Activated T-helper 1 cell treated with anti-CD3 and anti-CD28 coated beads, Interleukin-12 subunit alpha, Interleukin-12 subunit beta, Interleukin-2, Interleukin-4 antibody, amounts not matched to agents 30 ng/mL and 10 ng/mL and 1 ng/mL, durations not matched to agents 14 hours and 24 hours and 36 hours (primary cell): ENCODE measurements at regions not wholly inside any gene's neighbourhood (a gene's known extent, or its start where the extent isn't known, plus 50 kb on each side); places are given as distances from the start of the nearest gene placed in this dataset.

Experiments used
- DNase-seq: peaks from one replicate; pipeline ENCODE4 v3.0.0; 2021; ENCODE audit warnings: low spot score
- H3K27ac Mint-ChIP-seq: one replicate; pipeline ENCODE4 v1.8.0; 2021; ENCODE audit warnings: mild to moderate bottlenecking, mixed read lengths
- H3K27me3 Mint-ChIP-seq: one replicate; pipeline ENCODE4 v1.8.0; 2022; ENCODE audit warnings: mild to moderate bottlenecking, moderate library complexity, mixed read lengths; ENCODE audit not compliant: insufficient read depth
- H3K36me3 Mint-ChIP-seq: one replicate; pipeline ENCODE4 v1.8.0; 2021; ENCODE audit warnings: low read depth, mixed read lengths
- H3K4me1 Mint-ChIP-seq: one replicate; pipeline ENCODE4 v1.8.0; 2021; ENCODE audit warnings: low read depth, mixed read lengths
- H3K4me3 Mint-ChIP-seq: one replicate; pipeline ENCODE4 v1.8.0; 2021; ENCODE audit warnings: mild to moderate bottlenecking, moderate library complexity, mixed read lengths
- H3K9me3 Mint-ChIP-seq: one replicate; pipeline ENCODE4 v1.8.0; 2021; ENCODE audit warnings: mixed read lengths
- intact Hi-C: fragments of 100-400 bp; cut with micrococcal nuclease; formaldehyde crosslinking; loops from one replicate; pipeline ENCODE4 v1.15.1; 2024

GRCh38 chr11:29320196-29320595, 696.6 kb downstream of the KCNA4 start:
- Mint-ChIP-seq H3K36me3 (no peaks in the 10 kb centered on the region), H3K27ac (no peak overlapping the region), H3K9me3 (no peaks in the 10 kb centered on the region), H3K4me1 (no peaks in the 10 kb centered on the region), H3K27me3 (no peaks in the 10 kb centered on the region), H3K4me3 (no peak overlapping the region)
- intact Hi-C loops = no loop called here
- no peak for DNase-seq

- intact Hi-C loops = no loop called here
- Mint-ChIP-seq H3K36me3 (no peaks in the 10 kb centered on the region), H3K27ac (no peak overlapping the region), H3K27me3 (no peaks in the 10 kb centered on the region), H3K9me3 (no peaks in the 10 kb centered on the region), H3K4me1 (no peaks in the 10 kb centered on the region), H3K4me3 (no peak overlapping the region)
- no peak for DNase-seq
These were observed 697.6 kb downstream of the KCNA4 start for GRCh38 chr11:29319210-29319609.

- Mint-ChIP-seq H3K4me1 (no peaks in the 10 kb centered on the region), H3K36me3 (no peaks in the 10 kb centered on the region), H3K27ac (no peak overlapping the region), H3K27me3 (no peaks in the 10 kb centered on the region), H3K4me3 (no peak overlapping the region), H3K9me3 (no peaks in the 10 kb centered on the region)
- DNase-seq = no peak
- intact Hi-C loops = no loop called here
These were observed 698.5 kb downstream of the KCNA4 start for GRCh38 chr11:29318134-29318845.

- H3K4me3 Mint-ChIP-seq = no peak overlapping the region
- no peak for DNase-seq
- no peaks in the 10 kb centered on the region for H3K27me3 Mint-ChIP-seq
- H3K4me1 Mint-ChIP-seq = no peaks in the 10 kb centered on the region
- H3K27ac Mint-ChIP-seq = no peak overlapping the region
- intact Hi-C loops = no loop called here
- H3K9me3 Mint-ChIP-seq = no peaks in the 10 kb centered on the region
- no peaks in the 10 kb centered on the region for H3K36me3 Mint-ChIP-seq
These were observed 699.1 kb downstream of the KCNA4 start for GRCh38 chr11:29317694-29318093.

GRCh38 chr11:29315275-29315674, 701.6 kb downstream of the KCNA4 start:
- Mint-ChIP-seq H3K27ac (no peak overlapping the region), H3K4me1 (no peaks in the 10 kb centered on the region), H3K4me3 (no peak overlapping the region), H3K36me3 (no peaks in the 10 kb centered on the region), H3K9me3 (no peaks in the 10 kb centered on the region), H3K27me3 (no peaks in the 10 kb centered on the region)
- no peak for DNase-seq
- intact Hi-C loops = no loop called here

- Mint-ChIP-seq H3K27me3 (no peaks in the 10 kb centered on the region), H3K27ac (no peak overlapping the region), H3K4me3 (no peak overlapping the region), H3K4me1 (no peaks in the 10 kb centered on the region), H3K36me3 (no peaks in the 10 kb centered on the region), H3K9me3 (no peaks in the 10 kb centered on the region)
- DNase-seq = no peak
- intact Hi-C loops = no loop called here
These were observed 702.6 kb downstream of the KCNA4 start for GRCh38 chr11:29314211-29314610.

GRCh38 chr11:29312812-29313211, 704.0 kb downstream of the KCNA4 start:
- intact Hi-C loops = no loop called here
- DNase-seq = no peak
- H3K27ac Mint-ChIP-seq = no peak overlapping the region
- H3K36me3 Mint-ChIP-seq = no peaks in the 10 kb centered on the region
- H3K4me1 Mint-ChIP-seq = no peaks in the 10 kb centered on the region
- H3K27me3 Mint-ChIP-seq = no peaks in the 10 kb centered on the region
- H3K9me3 Mint-ChIP-seq = no peaks in the 10 kb centered on the region
- H3K4me3 Mint-ChIP-seq = no peak overlapping the region

- H3K4me1 Mint-ChIP-seq = no peaks in the 10 kb centered on the region
- H3K36me3 Mint-ChIP-seq = no peaks in the 10 kb centered on the region
- peaks cover 9% of the 10 kb centered on the region for H3K9me3 Mint-ChIP-seq
- no peak for DNase-seq
- no peaks in the 10 kb centered on the region for H3K27me3 Mint-ChIP-seq
- no peak overlapping the region for H3K4me3 Mint-ChIP-seq
- intact Hi-C loops = no loop called here
- no peak overlapping the region for H3K27ac Mint-ChIP-seq
These were observed 706.0 kb downstream of the KCNA4 start for GRCh38 chr11:29310725-29311342.

- H3K4me3 Mint-ChIP-seq = no peak overlapping the region
- H3K4me1 Mint-ChIP-seq = no peaks in the 10 kb centered on the region
- no peak for DNase-seq
- no peak overlapping the region for H3K27ac Mint-ChIP-seq
- peaks cover 9% of the 10 kb centered on the region for H3K9me3 Mint-ChIP-seq
- no peaks in the 10 kb centered on the region for H3K36me3 Mint-ChIP-seq
- H3K27me3 Mint-ChIP-seq = no peaks in the 10 kb centered on the region
- intact Hi-C loops = no loop called here
These were observed 706.8 kb downstream of the KCNA4 start for GRCh38 chr11:29309992-29310391.

- peaks cover 14% of the 10 kb centered on the region for H3K9me3 Mint-ChIP-seq
- intact Hi-C loops = no loop called here
- no peaks in the 10 kb centered on the region for H3K36me3 Mint-ChIP-seq
- H3K4me3 Mint-ChIP-seq = no peak overlapping the region
- DNase-seq = no peak
- no peaks in the 10 kb centered on the region for H3K27me3 Mint-ChIP-seq
- no peak overlapping the region for H3K27ac Mint-ChIP-seq
- H3K4me1 Mint-ChIP-seq = no peaks in the 10 kb centered on the region
These were observed 710.3 kb downstream of the KCNA4 start for GRCh38 chr11:29306527-29306926.

GRCh38 chr11:29305456-29306232, 711.2 kb downstream of the KCNA4 start:
- no peaks in the 10 kb centered on the region for H3K36me3 Mint-ChIP-seq
- intact Hi-C loops = no loop called here
- H3K4me3 Mint-ChIP-seq = no peak overlapping the region
- H3K27me3 Mint-ChIP-seq = no peaks in the 10 kb centered on the region
- no peaks in the 10 kb centered on the region for H3K4me1 Mint-ChIP-seq
- no peak overlapping the region for H3K27ac Mint-ChIP-seq
- no peak for DNase-seq
- peaks cover 17% of the 10 kb centered on the region for H3K9me3 Mint-ChIP-seq

- intact Hi-C loops = no loop called here
- no peak overlapping the region for H3K27ac Mint-ChIP-seq
- no peaks in the 10 kb centered on the region for H3K4me1 Mint-ChIP-seq
- no peak for DNase-seq
- H3K4me3 Mint-ChIP-seq = no peak overlapping the region
- H3K36me3 Mint-ChIP-seq = no peaks in the 10 kb centered on the region
- no peaks in the 10 kb centered on the region for H3K27me3 Mint-ChIP-seq
- peaks cover 9% of the 10 kb centered on the region for H3K9me3 Mint-ChIP-seq
These were observed 716.4 kb downstream of the KCNA4 start for GRCh38 chr11:29300420-29300819.

GRCh38 chr11:29296680-29297079, 720.1 kb downstream of the KCNA4 start:
- no peaks in the 10 kb centered on the region for H3K4me1 Mint-ChIP-seq
- H3K27ac Mint-ChIP-seq = no peak overlapping the region
- no peaks in the 10 kb centered on the region for H3K27me3 Mint-ChIP-seq
- DNase-seq = no peak
- no peaks in the 10 kb centered on the region for H3K36me3 Mint-ChIP-seq
- H3K9me3 Mint-ChIP-seq = peaks cover 12% of the 10 kb centered on the region
- no peak overlapping the region for H3K4me3 Mint-ChIP-seq
- intact Hi-C loops = no loop called here
